A673 (cell line): ENCODE measurements at regions not wholly inside any gene's neighbourhood (a gene's known extent, or its start where the extent isn't known, plus 50 kb on each side); places are given as distances from the start of the nearest gene placed in this dataset.

ENCODE experiments used
- BruUV-seq: library from RNA; stranded (reverse); fragments of 400-500 nt; replicated peaks from 2 replicates; lab custom pipeline; 2021; lab: Mats Ljungman, UMichigan
- CTCF ChIA-PET: fragments of 300-600 bp; sonication (Branson Sonifier 250); formaldehyde crosslinking; loops from one replicate; lab custom pipeline; 2022; ENCODE audit warnings: antibody characterized with exemption; lab: Charles Lee
- POLR2A ChIA-PET: fragments of 300-600 bp; sonication (Branson Sonifier 250); formaldehyde crosslinking; loops from one replicate; lab custom pipeline; 2022; ENCODE audit warnings: antibody characterized with exemption; ENCODE audit not compliant: low non-redundant PET; lab: Charles Lee
- DNase-seq: peaks from one replicate; pipeline ENCODE4 v3.0.0-alpha.2; 2015; ENCODE audit warnings: low spot score
- H3K27ac ChIP-seq: fragments of 200-600 bp; sonication (generic); 2 replicates; pipeline ENCODE4 v1.5.1; 2016; ENCODE audit warnings: mixed run types, low read depth, mild to moderate bottlenecking, mixed read lengths, antibody characterized with exemption, low read length; ENCODE audit not compliant: poor library complexity, severe bottlenecking
- H3K27me3 ChIP-seq: fragments of 200-600 bp; sonication (generic); replicated peaks from 2 replicates; pipeline ENCODE4 v1.6.1; 2017; ENCODE audit warnings: mixed run types, low read depth, mild to moderate bottlenecking, mixed read lengths, antibody characterized with exemption, low read length; ENCODE audit not compliant: insufficient read depth, poor library complexity
- H3K36me3 ChIP-seq: fragments of 200-600 bp; sonication (generic); 2 replicates; pipeline ENCODE4 v1.6.1; 2016; ENCODE audit warnings: mixed run types, mild to moderate bottlenecking, mixed read lengths, antibody characterized with exemption, low read length; ENCODE audit not compliant: insufficient read depth, poor library complexity, severe bottlenecking
- H3K4me1 ChIP-seq: fragments of 200-600 bp; sonication (generic); 2 replicates; pipeline ENCODE4 v1.6.1; 2017; ENCODE audit warnings: mixed run types, mild to moderate bottlenecking, mixed read lengths, antibody characterized with exemption, low read length; ENCODE audit not compliant: insufficient read depth, poor library complexity, severe bottlenecking
- H3K4me3 ChIP-seq: fragments of 200-600 bp; sonication (generic); 2 replicates; pipeline ENCODE4 v1.5.1; 2016; ENCODE audit warnings: low read depth, mixed run types, mild to moderate bottlenecking, mixed read lengths, low read length; ENCODE audit not compliant: poor library complexity, severe bottlenecking
- H3K9me3 ChIP-seq: fragments of 200-600 bp; sonication (generic); 2 replicates; pipeline ENCODE4 v1.6.1; 2016; ENCODE audit warnings: mixed run types, low read depth, mild to moderate bottlenecking, mixed read lengths, antibody characterized with exemption, low read length; ENCODE audit not compliant: poor library complexity, severe bottlenecking
- EZH2 ChIP-seq: fragments of 200-600 bp; sonication (generic); IDR thresholded peaks from 2 replicates; pipeline ENCODE4 v1.6.1; 2017; ENCODE audit warnings: borderline replicate concordance, low read depth, mild to moderate bottlenecking, mixed read lengths, antibody characterized with exemption, low read length; ENCODE audit not compliant: poor library complexity, severe bottlenecking
- intact Hi-C: fragments of 100-400 bp; cut with micrococcal nuclease; formaldehyde crosslinking; loops from one replicate; pipeline ENCODE4 v1.10.0; 2022; ENCODE audit not compliant: unreplicated experiment
- TF ChIP-seq, protein P1 (sequence below): fragments of 300-800, 200-600 bp; sonication (generic); conservative IDR thresholded peaks from 2 replicates; pipeline ENCODE4 v1.5.1; 2017; ENCODE audit warnings: low read depth, mild to moderate bottlenecking, antibody characterized with exemption, low read length, moderate library complexity, mixed read lengths

DNA sequence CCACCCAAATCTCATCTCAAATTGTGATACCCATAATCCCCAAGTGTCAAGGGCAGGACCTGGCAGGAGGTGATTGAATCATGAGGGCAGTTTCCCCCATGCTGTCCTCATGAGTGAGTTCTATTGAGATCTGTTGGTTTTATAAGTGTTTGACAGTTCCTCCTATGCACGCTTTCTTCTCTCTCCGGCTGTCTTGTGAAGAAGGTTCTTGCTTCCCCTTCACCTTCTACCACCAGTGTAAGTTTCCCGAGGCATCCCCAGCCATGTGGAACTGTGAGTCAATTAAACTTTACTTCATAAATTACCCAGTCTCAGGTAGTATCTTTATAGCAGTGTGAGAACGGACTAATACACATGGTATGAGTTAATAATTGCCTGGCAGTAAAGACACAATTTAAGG lies 581.7 kb upstream of the AMOT start:
- TF ChIP-seq, protein P1, sequence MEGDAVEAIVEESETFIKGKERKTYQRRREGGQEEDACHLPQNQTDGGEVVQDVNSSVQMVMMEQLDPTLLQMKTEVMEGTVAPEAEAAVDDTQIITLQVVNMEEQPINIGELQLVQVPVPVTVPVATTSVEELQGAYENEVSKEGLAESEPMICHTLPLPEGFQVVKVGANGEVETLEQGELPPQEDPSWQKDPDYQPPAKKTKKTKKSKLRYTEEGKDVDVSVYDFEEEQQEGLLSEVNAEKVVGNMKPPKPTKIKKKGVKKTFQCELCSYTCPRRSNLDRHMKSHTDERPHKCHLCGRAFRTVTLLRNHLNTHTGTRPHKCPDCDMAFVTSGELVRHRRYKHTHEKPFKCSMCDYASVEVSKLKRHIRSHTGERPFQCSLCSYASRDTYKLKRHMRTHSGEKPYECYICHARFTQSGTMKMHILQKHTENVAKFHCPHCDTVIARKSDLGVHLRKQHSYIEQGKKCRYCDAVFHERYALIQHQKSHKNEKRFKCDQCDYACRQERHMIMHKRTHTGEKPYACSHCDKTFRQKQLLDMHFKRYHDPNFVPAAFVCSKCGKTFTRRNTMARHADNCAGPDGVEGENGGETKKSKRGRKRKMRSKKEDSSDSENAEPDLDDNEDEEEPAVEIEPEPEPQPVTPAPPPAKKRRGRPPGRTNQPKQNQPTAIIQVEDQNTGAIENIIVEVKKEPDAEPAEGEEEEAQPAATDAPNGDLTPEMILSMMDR, result no peak
- TF ChIP-seq EZH2, result no peak
- H3K27me3 ChIP-seq, result no peaks in the 10 kb centered on the region
- no peak for DNase-seq
- no peak overlapping the region for H3K4me3 ChIP-seq
- no peak overlapping the region for H3K27ac ChIP-seq
- H3K36me3 ChIP-seq, result no peaks in the 10 kb centered on the region
- intact Hi-C loops, result no loop called here
- CTCF ChIA-PET, result no interaction called here
- POLR2A ChIA-PET, result no interaction called here
- H3K9me3 ChIP-seq, result no peaks in the 10 kb centered on the region
- no TSS peak for BruUV-seq
- no peaks in the 10 kb centered on the region for H3K4me1 ChIP-seq

DNA sequence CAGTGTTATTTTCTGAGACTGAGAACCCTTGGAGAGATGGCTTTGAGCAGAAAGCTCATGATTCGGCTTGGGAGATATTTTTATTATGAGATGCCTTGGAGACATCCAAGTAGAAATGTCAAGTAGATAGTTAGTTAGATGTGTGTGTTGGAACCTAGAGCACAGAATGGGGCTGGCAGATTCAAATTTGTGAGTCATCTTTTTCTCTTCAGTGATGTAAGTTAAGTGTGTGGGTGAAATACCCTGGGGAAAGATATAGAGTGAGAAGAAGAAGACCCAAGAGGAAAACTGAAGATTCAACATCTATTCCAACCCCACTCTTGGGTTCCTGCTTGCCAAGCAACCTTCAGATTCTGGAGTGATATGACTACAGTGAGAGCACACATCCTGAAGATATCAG lies 580.8 kb upstream of the AMOT start:
- DNase-seq, result no peak
- ChIA-PET POLR2A (no interaction called here), CTCF (no interaction called here)
- no peaks in the 10 kb centered on the region for H3K4me1 ChIP-seq
- H3K9me3 ChIP-seq, result no peaks in the 10 kb centered on the region
- TF ChIP-seq, protein P1, result no peak
- TF ChIP-seq EZH2, result no peak
- H3K27ac ChIP-seq, result no peak overlapping the region
- no peaks in the 10 kb centered on the region for H3K36me3 ChIP-seq
- intact Hi-C loops, result no loop called here
- BruUV-seq, result no TSS peak
- H3K4me3 ChIP-seq, result no peak overlapping the region
- H3K27me3 ChIP-seq, result no peaks in the 10 kb centered on the region

DNA sequence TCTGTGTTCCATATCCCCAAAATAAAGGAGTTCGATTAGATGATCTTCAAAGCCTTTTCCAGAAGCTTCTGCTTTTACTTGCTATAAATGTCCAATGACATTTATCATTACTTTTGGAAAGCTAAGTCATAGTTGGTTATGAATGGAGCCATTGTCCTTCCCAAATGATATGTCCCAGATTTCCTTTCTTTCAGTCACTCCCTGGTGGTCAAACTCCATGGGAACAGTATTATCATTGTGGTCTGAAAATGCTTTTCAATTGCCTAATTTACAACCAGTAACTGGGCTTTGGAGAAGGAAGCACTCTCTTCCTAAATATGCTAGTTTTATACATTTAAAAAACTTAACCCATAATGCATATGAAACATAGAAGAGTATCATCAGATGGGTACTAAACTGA lies 571.5 kb upstream of the AMOT start:
- CTCF ChIA-PET, result no interaction called here
- BruUV-seq, result no TSS peak
- H3K27me3 ChIP-seq, result no peaks in the 10 kb centered on the region

More for the DNA sequence above, 571.5 kb upstream of the AMOT start:
- no peaks in the 10 kb centered on the region for H3K9me3 ChIP-seq
- no peaks in the 10 kb centered on the region for H3K4me1 ChIP-seq
- POLR2A ChIA-PET, result no interaction called here
- no peak overlapping the region for H3K4me3 ChIP-seq
- no peak for DNase-seq
- no peak overlapping the region for H3K27ac ChIP-seq
- intact Hi-C loops, result no loop called here
- H3K36me3 ChIP-seq, result no peaks in the 10 kb centered on the region
- TF ChIP-seq, protein P1, result no peak
- no peak for TF ChIP-seq EZH2
